ENCODE measurements at regions not wholly inside any gene's neighbourhood (a gene's known extent, or its start where the extent isn't known, plus 50 kb on each side); places are given as distances from the start of the nearest gene placed in this dataset.
A peak's percentile ranks its signal among the peaks of the same experiment; 100 is the strongest.

- DNase-seq (ENCODE audit: low read depth), result no peak
These were observed 994.2 kb downstream of the UQCRFS1 start for GRCh38 chr19:28218728-28219127.

- DNase-seq (ENCODE audit: low read depth), result no peak
These were observed 995.9 kb downstream of the UQCRFS1 start for GRCh38 chr19:28217022-28217421.

GRCh38 chr19:28213470-28214082 lies 999.4 kb downstream of the UQCRFS1 start:
- peak; percentile 4 for DNase-seq (ENCODE audit: low read depth)

GRCh38 chr19:28210886-28211285 lies 1002.1 kb downstream of the UQCRFS1 start:
- no peak for DNase-seq (ENCODE audit: low read depth)

- no peak for DNase-seq (ENCODE audit: low read depth)
These were observed 1004.2 kb downstream of the UQCRFS1 start for GRCh38 chr19:28208745-28209144.

GRCh38 chr19:28207244-28207643 lies 1005.7 kb downstream of the UQCRFS1 start:
- DNase-seq (ENCODE audit: low read depth), result no peak

GRCh38 chr19:28201462-28201943 lies 1011.4 kb downstream of the UQCRFS1 start:
- no peak for DNase-seq (ENCODE audit: low read depth)

- no peak for DNase-seq (ENCODE audit: low read depth)
These were observed 1013.6 kb downstream of the UQCRFS1 start for GRCh38 chr19:28199323-28199722.

- DNase-seq (ENCODE audit: low read depth), result no peak
These were observed 1016.0 kb downstream of the UQCRFS1 start for GRCh38 chr19:28196961-28197360.

GRCh38 chr19:28196101-28196500 lies 1016.9 kb downstream of the UQCRFS1 start:
- DNase-seq (ENCODE audit: low read depth), result no peak

GRCh38 chr19:28185646-28186045 lies 1027.3 kb downstream of the UQCRFS1 start:
- no peak for DNase-seq (ENCODE audit: low read depth)

GRCh38 chr19:28184997-28185396 lies 1028.0 kb downstream of the UQCRFS1 start:
- DNase-seq (ENCODE audit: low read depth), result no peak

GRCh38 chr19:28176193-28176592 lies 1036.8 kb downstream of the UQCRFS1 start:
- no peak for DNase-seq (ENCODE audit: low read depth)

GRCh38 chr19:28171983-28172382 lies 1041.0 kb downstream of the UQCRFS1 start:
- no peak for DNase-seq (ENCODE audit: low read depth)

GRCh38 chr19:28170066-28170465 lies 1042.9 kb downstream of the UQCRFS1 start:
- DNase-seq (ENCODE audit: low read depth), result no peak

GRCh38 chr19:28169168-28169887 lies 1043.6 kb downstream of the UQCRFS1 start:
- no peak for DNase-seq (ENCODE audit: low read depth)

GRCh38 chr19:28168557-28168956 lies 1044.4 kb downstream of the UQCRFS1 start:
- DNase-seq (ENCODE audit: low read depth), result no peak

GRCh38 chr19:28166025-28166424 lies 1046.9 kb downstream of the UQCRFS1 start:
- DNase-seq (ENCODE audit: low read depth), result no peak

- no peak for DNase-seq (ENCODE audit: low read depth)
These were observed 1048.7 kb downstream of the UQCRFS1 start for GRCh38 chr19:28164214-28164613.

GRCh38 chr19:28159065-28159464 lies 1053.9 kb downstream of the UQCRFS1 start:
- no peak for DNase-seq (ENCODE audit: low read depth)

- DNase-seq (ENCODE audit: low read depth), result no peak
These were observed 1057.7 kb downstream of the UQCRFS1 start for GRCh38 chr19:28155265-28155664.

- no peak for DNase-seq (ENCODE audit: low read depth)
These were observed 1058.9 kb downstream of the UQCRFS1 start for GRCh38 chr19:28154077-28154476.

GRCh38 chr19:28153123-28153522 lies 1059.8 kb downstream of the UQCRFS1 start:
- no peak for DNase-seq (ENCODE audit: low read depth)

GRCh38 chr19:28152195-28152594 lies 1060.8 kb downstream of the UQCRFS1 start:
- DNase-seq (ENCODE audit: low read depth), result no peak

Data from CMK (cell line).